HG03025 (cell line): ENCODE measurements at regions not wholly inside any gene's neighbourhood (a gene's known extent, or its start where the extent isn't known, plus 50 kb on each side); places are given as distances from the start of the nearest gene placed in this dataset.

Experiments
- ATAC-seq: cut with Tn5 transposase; IDR thresholded peaks from one replicate; pipeline ENCODE4 v1.9.1; 2021; ENCODE audit warnings: mild to moderate bottlenecking, moderate library complexity; ENCODE audit not compliant: unreplicated experiment, low FRiP score

- no peak for ATAC-seq
Measured at GRCh38 chr3:106755336-106755735, 621.9 kb upstream of the CCDC54 start.

GRCh38 chr3:106756901-106757300 lies 620.3 kb upstream of the CCDC54 start:
- no peak for ATAC-seq

GRCh38 chr3:106758459-106758858 lies 618.8 kb upstream of the CCDC54 start:
- ATAC-seq = no peak

- no peak for ATAC-seq
Measured at GRCh38 chr3:106759731-106760130, 617.5 kb upstream of the CCDC54 start.

DNA sequence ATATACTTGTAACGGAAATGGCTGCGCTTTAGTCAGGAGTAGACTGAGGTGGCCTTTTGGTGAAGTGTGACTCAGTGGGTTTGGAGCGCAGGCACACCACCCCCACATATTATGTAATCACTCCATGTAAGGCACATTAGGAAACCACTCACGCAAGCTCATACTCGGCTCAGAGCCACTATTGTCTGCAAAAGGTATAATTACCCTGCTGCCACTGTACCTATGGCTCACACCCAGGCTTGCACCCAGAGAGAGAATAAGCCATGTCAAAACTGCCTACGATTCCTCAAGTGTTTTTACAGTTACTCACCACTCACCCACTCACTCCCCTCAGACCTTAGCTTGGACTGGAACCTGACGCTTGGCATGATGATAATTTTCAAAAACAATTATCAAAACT lies 611.9 kb upstream of the CCDC54 start:
- ATAC-seq = no peak

DNA sequence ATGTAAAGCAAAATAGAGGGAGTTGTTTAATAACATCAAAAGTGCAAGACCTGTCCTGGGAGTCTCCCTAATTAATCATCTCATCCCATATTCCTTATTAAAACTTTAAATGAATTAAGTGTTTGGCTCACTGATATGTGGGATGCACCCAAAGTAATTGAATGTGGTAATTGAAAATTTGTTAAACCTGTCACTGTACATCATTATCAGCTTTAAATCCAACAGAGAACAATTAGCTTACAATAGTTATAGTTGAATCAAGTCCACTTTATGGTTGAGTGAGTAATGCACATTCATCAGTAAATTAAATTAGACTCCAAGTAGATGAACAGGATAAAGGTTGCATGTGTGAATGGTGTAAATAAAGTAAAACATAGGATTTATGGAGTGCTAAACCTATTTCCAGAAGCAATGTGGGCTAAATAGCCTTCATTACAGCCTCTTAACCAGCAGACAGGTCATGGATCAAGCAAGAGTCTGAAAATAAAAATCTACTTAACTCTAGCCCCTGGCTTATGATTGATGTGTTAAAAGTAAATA lies 608.2 kb upstream of the CCDC54 start:
- ATAC-seq = no peak

DNA sequence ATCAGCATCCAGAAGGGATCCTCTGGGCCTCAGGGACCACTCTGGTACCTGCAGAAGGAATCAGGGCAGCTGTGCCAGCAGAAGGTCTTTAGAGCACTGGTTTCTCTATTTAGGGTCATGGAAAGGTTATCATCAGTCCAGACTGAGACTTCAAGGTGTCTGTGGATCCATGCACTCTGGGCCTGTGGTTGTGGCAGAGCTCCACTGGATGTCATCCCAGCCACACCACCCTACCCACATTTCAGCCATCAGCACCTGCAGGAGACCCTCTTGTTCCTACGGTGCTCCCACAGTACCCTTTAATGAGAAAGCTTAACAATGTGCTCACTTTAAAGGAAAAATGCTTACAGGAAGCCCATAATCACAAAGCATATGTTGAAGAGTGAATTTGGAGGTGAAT lies 603.4 kb upstream of the CCDC54 start:
- ATAC-seq = no peak

DNA sequence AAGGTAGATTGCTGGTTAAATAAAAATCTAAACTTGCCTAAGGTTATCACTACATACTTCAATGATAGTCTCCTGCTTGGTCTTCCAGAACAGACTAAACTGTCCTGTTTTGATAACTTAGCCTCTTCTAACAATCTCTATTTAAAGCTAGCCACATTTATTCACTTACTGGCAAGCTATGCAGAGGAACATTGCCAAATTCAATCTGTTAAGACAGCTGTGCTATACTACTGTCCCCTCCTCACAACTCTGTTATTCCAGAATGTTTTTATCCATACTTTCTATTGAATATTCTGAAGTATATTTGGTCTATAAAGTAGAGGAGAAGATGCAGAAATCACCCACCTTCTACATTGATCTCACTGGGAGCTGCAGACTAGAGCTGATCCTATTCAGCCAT lies 594.0 kb upstream of the CCDC54 start:
- ATAC-seq = no peak

GRCh38 chr3:106789276-106789675 lies 588.0 kb upstream of the CCDC54 start:
- no peak for ATAC-seq

DNA sequence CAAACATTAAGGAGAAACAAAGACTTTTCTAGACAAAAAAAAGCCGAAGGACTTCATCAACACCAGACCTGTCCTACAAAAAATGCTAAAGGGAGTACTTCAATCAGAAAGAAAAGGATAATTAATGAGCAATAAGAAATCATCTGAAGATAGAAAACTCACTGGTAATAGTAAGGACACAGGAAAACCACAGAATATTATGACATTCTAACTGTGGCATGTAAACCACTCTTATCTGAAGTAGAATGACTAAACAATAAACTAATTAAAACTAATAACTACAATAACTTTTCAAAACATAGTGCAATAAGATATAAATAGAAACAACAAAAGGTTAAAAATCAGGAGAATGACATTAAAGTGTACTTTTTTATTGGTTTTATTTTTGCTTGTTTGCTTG lies 584.5 kb upstream of the CCDC54 start:
- ATAC-seq = no peak

DNA sequence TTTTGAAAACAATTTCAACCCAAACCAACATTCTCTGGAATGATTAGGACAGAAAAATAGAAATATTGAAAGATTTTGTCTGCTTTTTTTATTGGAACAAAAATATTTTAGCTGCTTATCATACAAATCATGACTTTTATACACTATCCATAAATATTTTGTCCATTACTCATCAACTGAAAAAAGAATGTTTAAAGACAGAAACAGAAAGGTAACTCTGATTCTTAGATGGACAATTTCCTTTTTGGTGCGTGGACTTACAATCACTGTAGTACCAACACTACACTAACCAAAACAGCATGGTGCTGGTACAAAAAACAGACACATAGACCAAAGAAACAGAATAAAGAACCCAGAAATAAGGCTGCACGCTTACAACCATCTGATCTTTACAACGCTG lies 582.8 kb upstream of the CCDC54 start:
- ATAC-seq = no peak

- no peak for ATAC-seq
Measured at GRCh38 chr3:106795553-106795952, 581.7 kb upstream of the CCDC54 start.

GRCh38 chr3:106797461-106797860 lies 579.8 kb upstream of the CCDC54 start:
- no peak for ATAC-seq

GRCh38 chr3:106805625-106806024 lies 571.6 kb upstream of the CCDC54 start:
- no peak for ATAC-seq

DNA sequence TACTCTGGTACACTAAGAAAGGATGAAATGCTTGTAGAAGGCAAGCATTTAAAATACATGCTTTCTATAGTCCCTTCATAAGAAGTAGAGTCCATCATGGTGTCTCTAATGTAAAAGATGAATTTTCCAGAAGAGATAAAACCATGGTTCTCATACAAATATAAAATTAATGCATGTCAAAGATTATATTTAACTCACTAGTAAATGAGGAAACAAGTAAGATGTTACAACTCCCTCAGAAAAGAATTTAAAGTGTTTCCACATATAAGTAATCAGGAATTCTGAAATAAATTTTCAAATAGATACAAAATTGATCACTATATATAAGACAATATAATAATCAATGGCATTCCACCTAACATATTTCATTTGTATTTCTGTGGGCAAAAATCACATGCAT lies 570.3 kb upstream of the CCDC54 start:
- ATAC-seq = no peak

- no peak for ATAC-seq
Measured at GRCh38 chr3:106809041-106809440, 568.2 kb upstream of the CCDC54 start.

DNA sequence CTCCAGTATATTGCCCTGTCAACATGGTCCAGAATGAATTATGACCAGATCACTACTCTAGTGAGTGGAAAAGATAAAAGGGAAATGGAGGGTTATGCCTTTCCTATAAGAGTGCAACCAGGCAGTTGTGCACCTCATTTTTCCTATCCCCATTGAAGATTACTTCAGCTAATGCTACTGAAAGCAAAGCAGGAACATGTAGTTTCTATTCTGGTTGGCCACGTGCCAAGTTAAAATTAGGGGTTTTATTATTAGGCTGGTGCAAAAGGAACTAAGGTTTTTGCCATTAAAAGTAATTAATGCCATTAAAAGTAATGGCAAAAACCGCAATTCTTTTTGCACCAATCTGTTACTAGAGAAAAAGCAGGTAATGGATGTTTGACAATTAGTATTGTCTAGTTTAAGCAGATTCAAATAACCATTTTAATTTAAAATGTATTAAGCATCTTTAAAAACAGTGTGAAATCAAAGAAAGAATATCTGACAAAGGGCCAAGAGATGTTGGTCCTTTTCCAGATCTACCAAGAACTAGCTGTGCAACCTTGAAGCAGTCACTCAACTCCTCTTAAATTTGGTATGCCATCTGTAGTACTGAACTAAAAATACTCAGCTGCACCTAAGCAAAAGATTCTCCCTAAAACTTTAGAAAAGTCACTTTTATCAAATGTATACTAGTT lies 567.5 kb upstream of the CCDC54 start:
- no peak for ATAC-seq

DNA sequence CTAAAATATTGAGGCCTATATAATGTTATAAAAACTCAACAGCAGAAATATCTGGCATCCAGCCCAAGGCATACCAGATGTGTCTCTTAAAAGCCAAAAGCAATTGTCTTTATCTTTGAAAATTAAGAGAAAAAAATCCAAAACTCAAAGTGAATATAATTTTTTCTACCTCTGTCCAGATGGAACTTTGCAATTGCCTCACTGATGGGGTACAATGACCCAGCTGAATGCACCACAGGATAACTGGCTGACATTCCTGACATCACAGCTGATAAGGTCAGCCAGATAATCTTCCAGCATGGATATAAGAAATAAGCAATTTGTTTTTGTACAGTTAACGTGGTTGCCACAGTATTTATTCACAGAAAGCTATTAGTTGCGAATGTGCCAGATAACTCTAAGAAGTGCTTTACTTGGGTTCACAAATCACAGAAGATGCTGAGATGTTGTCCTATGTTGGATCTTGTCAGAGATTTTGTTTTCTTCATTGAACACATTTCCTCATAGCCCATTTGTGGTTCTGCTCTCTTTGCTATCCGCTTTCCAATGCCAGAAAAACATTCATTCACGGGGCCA lies 566.9 kb upstream of the CCDC54 start:
- ATAC-seq = no peak

GRCh38 chr3:106811376-106811775 lies 565.9 kb upstream of the CCDC54 start:
- ATAC-seq = no peak

DNA sequence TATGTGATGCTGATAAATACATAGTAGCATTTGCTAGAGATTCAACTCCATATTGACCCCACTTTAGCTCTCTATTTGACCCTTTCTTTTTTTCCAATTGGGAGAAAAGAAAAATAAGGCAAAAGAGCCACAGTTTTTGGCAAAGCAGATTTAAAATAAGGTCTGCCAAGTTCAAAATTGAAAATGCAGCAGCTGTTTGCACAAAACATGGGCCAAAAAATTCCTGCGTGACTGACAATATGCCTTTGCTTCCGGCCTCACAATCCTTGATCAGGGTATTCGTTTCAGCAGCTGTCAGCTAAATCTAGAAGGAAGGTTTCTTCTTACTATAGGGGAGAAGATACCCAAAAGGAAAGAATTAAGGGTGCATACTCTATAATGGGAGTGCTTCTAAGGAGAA lies 563.5 kb upstream of the CCDC54 start:
- ATAC-seq = no peak

DNA sequence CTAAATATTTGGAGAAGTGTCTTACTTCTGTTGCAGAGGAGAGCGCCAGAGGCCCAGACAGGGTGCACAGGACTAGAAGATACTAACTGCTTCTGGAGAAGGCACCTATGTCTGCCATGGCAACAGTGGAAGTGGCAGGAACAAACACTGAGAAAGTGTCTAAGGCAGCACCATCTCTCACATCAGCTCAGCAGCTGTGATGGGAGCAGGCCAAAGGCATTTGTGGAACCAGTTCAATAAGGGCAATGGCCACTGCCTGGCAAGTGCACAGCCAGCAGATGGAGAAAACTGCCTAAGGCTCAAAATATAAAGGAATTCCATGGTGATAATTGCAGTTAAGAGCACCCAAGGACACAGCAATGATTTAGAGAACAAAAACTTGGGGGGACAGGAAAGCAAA lies 563.0 kb upstream of the CCDC54 start:
- no peak for ATAC-seq

GRCh38 chr3:106816838-106817237 lies 560.4 kb upstream of the CCDC54 start:
- ATAC-seq = no peak
